HuH-7 (cell line): ENCODE measurements at regions not wholly inside any gene's neighbourhood (a gene's known extent, or its start where the extent isn't known, plus 50 kb on each side); places are given as distances from the start of the nearest gene placed in this dataset.

Experiments used
- DNase-seq: peaks from one replicate; pipeline ENCODE4 v3.0.0; 2011; ENCODE audit warnings: low spot score

DNA sequence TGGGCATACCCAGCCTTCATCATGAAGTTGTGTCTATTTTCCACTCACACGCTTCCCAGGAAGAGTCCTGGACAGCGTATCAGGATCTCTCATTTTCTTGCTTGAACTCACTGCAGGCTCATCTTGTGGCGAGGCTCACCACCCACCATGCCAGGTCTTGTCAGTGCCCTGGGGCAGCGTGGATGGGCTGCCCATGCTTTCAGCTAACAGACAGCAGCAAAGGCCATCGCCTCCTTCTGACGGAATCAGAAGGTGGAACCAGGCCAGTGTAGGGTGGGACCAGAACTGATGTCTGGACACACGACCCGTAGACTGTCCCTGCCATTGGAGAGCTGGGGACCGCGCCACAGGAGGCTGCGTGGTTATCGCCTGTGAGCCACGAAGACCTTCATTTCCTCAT lies 169.4 kb downstream of the FOXL1 start:
- DNase-seq, result no peak

- no peak for DNase-seq
These were observed 170.3 kb downstream of the FOXL1 start for GRCh38 chr16:86748652-86749051.

DNA sequence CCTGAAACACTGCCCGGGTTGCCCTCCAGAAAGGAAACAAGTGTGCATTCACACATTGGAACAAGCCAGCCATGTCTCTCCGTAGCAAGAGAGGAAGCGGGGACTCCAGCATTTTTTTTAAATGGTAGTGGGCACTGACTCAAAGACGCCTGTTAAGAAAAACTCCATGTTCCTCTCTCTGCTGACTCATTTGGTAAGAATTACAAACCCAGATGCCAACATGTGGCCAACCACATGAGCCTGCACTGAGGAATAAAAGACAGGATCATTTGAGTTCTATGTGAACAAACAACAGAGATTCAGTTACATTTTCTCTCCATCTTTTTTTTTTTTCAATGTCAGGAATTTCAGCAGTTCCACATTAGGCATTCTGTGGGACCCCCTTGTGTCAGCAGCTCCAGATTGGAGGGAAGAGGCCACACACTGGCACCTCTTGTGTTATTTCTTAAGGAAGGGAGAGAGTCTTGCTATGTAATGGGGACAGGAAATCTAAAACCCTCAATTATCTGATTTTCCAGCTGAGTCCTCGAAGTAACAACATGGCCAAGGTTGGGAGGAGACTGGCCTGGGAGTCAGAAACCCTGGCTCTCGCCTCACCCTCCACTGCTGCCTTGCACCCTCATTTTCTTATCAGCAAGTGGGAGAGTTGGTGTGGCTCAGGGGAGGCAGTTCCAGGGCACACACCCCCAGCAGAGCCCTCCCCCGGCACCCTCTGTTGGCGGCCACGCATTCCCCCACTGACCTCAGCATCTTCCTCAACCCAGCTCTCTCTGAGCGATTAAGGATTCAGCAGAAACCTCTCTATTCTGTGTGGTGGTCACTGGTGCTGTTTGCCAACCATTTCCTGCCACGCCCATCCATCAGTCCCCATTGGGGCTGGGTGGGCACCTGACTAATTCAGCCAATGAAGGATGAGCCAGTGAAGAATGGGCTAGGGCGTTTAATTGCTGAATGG lies 173.0 kb downstream of the FOXL1 start:
- no peak for DNase-seq

DNA sequence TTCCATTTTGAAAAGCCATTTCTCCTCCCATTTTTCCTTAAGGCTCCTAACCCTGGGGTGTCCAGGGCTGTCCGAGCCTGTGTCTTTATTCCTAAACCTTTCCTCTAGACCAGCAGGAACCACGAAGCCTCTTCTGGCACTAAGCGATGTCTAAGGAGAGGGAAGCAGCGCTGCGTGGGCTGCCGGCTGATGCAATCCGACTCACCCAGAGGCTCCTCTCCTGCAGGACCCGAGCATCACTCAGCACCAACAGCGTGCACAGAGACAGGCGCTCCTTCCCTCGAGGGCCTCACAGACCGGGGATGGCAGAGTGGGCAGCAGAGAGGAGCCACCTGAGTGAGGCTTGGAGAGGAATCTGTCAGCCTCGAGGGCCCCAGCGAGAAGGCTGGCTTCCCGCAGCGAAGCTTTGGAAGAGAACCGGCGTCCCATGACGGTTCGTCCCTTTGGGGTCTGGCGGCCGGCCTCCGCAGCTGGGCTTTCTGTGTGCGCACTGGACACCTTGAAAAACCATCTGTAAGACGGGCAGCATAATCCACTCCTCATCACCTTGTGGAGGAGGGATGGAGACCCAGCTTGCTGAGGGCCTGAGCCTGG lies 174.3 kb downstream of the FOXL1 start:
- DNase-seq, result no peak

- no peak for DNase-seq
These were observed 175.1 kb downstream of the FOXL1 start for GRCh38 chr16:86753399-86753798.

DNA sequence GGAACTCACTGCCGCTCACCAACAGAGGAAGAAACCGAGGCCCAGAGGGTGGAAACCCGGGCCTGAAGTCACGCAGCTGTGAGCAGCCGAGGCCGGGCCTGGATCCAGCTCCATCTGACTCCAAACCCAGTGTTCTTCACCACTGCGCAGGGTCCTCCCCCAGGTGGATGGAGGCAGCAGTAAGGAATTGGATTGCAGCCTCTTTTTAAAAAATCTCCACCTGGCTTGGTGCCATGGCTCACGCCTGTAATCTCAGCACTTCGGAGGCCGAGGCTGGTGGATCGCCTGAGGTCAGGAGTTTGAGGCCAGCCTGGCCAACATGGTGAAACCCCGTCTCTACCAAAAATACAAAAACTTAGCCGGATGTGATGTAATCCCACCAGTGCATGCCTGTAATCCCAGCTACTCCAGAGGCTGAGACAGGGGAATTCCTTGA lies 177.2 kb downstream of the FOXL1 start:
- no peak for DNase-seq

DNA sequence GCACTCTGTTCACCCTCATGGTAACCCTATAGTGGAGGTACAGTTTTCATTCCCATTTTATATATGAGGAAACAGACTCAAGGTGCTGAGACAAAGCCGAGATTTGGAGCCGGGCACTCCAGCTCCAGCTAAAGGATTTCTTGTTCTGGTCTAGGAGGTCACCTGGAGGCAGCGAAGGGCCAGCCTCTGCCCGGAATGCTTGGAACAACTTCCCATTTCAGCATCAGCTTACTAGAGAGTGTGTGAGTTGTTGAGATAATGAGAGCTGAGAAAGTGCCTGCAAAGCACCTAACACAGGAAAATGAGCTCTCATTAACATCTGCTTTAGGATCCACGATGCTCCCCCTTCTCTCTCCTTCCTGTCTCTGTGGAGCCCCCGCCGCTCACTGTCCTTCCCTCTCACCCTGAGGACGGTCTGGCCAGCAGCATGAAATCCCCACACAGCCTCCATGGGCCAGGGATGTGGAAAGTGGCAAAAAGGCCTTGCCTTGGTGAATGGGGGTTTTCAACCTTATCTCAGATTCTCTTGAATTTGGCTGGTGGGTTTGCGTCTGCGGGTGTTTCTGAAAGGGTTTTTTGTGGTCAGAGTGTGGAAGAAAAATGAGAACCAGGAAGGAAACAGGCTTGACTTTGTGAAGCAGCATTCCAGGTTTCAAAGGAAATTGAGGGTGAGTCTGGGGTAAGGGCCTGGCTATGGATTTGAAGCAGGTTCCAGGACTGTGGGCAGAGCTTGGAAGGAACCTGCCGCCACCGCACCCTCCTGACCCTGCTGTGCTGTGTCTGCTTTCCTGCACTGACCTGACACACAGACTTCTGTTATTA lies 178.7 kb downstream of the FOXL1 start:
- no peak for DNase-seq

DNA sequence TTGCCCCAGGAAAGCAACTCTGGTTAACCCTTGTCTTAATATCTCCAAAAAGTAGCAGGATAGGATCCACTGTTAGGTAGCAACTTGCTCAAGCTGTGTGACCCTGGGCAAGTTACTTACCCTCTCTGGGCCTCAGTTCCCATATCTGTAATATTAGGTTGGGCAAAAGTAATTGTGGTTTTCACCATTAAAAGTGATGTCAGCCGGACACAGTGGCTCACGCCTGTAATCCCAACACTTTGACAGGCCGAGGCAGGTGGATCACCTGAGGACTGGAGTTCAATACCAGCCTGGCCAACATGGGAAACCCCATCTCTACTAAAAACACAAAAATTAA lies 179.3 kb downstream of the FOXL1 start:
- DNase-seq, result no peak

GRCh38 chr16:86758932-86759331 lies 180.6 kb downstream of the FOXL1 start:
- no peak for DNase-seq

DNA sequence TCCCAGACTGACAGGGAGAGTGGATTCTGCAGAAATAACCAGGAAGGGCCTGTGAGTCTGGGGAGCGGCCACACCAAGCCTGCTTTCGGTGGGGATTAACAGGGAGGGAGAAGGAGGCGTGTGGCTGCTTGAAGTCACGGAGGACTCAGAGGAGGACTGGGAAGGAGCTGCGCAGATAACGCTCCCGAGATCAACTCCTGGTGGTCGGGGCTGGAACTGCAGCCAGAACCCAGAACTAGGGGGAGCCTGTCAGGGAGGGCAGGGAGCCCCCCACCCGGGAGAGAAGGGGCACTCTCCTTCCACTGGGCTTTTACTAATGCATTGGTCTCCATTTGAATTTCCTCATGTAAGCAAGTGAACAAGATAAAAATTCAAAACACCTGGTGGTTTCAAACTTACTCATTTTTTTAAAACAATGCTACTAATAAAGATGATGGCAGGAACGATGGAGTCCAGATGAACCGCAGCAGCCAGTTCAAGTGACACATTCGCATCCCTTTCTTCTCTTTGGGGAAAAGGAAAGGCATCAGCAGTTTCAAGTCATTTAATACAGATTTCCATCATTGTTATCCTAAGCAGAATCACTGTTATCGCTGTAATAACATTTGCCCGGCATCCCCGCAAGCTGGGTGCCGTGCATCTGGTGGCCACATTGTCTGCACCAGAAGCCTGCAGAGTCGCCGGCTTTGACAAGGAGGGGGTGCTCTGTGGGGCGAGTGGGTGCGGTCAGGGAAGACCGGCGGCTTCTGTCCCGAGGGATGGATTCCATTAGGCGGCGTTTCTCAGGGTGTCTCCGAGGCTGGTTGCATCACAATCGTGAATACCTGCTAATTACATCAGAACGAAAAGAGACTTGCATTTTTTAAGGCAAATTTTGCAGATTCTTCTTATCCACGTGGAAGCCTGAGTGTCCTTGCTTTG lies 183.0 kb downstream of the FOXL1 start:
- peak; percentile 63 for DNase-seq

DNA sequence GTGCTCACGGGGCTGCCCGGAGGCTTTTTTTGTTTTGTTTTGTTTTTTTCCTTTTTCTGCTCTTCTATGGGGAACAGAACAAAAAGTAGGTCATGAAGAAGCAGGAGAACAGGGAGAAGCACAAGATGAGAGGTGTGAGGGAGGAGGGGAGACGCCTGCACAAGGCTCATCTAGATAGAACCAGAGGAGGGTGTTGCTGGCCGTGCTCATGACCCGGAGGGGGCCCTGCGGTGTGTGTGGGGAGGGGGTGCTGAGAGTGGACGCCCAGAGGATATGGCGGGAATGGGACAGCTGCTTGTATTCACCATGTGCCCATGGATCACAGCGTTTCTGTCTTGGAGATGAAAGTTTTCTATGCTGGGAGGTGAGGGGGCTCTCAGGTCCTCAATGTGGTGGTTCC lies 183.7 kb downstream of the FOXL1 start:
- DNase-seq, result no peak

- no peak for DNase-seq
These were observed 185.5 kb downstream of the FOXL1 start for GRCh38 chr16:86763819-86764218.

- no peak for DNase-seq
These were observed 186.2 kb downstream of the FOXL1 start for GRCh38 chr16:86764551-86764950.

DNA sequence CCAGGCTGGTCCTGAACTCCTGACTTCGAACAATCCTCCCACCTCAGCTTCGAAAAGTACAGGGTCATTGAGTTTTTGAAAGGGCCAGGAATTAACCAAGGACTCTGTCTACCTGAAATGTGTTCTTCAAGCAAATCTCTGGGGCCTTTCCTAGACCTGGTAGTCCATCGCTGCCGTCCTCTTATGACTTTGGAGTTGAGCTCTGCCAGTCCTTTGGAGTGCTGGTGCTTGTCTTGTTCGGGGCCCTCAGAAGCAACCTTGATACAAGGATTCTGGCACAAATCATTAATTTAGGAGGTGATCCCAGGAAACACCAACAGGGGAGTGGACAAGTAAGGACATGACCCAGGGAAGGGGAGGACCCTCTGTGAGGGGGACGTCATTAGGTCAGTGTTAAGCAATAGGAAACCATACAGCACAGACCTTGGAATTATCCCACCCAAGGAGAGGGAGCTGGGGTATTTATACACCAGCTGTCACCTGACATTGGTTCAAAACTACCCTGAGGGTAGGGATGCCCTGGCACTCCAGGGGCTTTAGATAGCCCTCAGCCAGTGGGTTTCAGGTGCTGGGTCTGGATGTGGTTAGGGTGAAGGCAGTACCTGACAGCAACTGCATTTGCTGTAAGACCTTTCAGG lies 187.2 kb downstream of the FOXL1 start:
- no peak for DNase-seq

- no peak for DNase-seq
These were observed 188.4 kb downstream of the FOXL1 start for GRCh38 chr16:86766700-86767099.

- no peak for DNase-seq
These were observed 190.0 kb downstream of the FOXL1 start for GRCh38 chr16:86768228-86768791.

DNA sequence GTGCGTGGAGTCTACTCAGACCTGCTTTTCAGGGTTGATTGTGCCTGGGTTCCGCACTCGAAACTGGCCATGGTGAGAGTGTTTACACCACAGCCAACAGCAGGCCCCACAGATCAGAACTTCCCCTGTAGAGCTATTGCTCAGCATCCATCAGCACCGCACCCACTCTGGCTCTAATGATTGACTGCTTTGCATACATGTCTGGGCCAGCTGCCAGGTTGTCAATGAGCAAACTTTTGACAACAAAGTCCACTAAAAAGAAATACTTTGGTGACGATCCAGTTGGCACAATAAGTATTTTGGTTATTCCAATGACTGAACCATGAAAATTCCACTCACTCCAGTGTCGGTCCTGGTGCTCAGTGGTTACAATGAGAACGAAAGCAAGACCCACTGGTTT lies 190.7 kb downstream of the FOXL1 start:
- DNase-seq, result no peak

GRCh38 chr16:86771506-86772460 lies 193.4 kb downstream of the FOXL1 start:
- no peak for DNase-seq

GRCh38 chr16:86772671-86773353 lies 194.5 kb downstream of the FOXL1 start:
- DNase-seq, result no peak
